ENCODE measurements at regions not wholly inside any gene's neighbourhood (a gene's known extent, or its start where the extent isn't known, plus 50 kb on each side); places are given as distances from the start of the nearest gene placed in this dataset.

- H3K9me3 ChIP-seq (ENCODE audit: insufficient read depth, low read depth, low read length), result no peaks in the 10 kb centered on the region
- no peak overlapping the region for H3K9ac ChIP-seq (ENCODE audit: low read depth, low read length, poor library complexity, severe bottlenecking)
- TF ChIP-seq CTCF (conservative IDR thresholded peaks at IDR 0.05; ENCODE audit: low read length) (no peak), EZH2phosphoT487 (IDR thresholded peaks at IDR 0.05; ENCODE audit: borderline replicate concordance) (no peak)
- H3K4me3 ChIP-seq (ENCODE audit: low read length, poor library complexity, severe bottlenecking), result no peak overlapping the region
- no peak overlapping the region for H2AFZ ChIP-seq (ENCODE audit: low read length)
- H3K4me1 ChIP-seq (ENCODE audit: insufficient read depth, low read length, poor library complexity, severe bottlenecking), result peaks cover 4% of the 10 kb centered on the region
- no peaks in the 10 kb centered on the region for H3K9me2 ChIP-seq (replicated peaks; ENCODE audit: low read depth, low read length)
- peaks cover 9% of the 10 kb centered on the region for H3K27me3 ChIP-seq (ENCODE audit: insufficient read depth, low read length, poor library complexity, severe bottlenecking)
- H3K79me2 ChIP-seq (ENCODE audit: insufficient read depth, low read length), result no peaks in the 10 kb centered on the region
- no peaks in the 10 kb centered on the region for H3K36me3 ChIP-seq (ENCODE audit: insufficient read depth, low read length)
- no peaks in the 10 kb centered on the region for H3F3A ChIP-seq (ENCODE audit: low read depth)
- no peaks in the 10 kb centered on the region for H4K20me1 ChIP-seq (ENCODE audit: insufficient read depth, low read length, poor library complexity, severe bottlenecking)
- H3K4me2 ChIP-seq (ENCODE audit: low read depth, low read length, poor library complexity, severe bottlenecking), result no peak overlapping the region
Observed at GRCh38 chr3:43921056-43921648, 230.4 kb downstream of the ABHD5 start.

- Histone ChIP-seq H3K4me3 (ENCODE audit: low read length, poor library complexity, severe bottlenecking) (no peak overlapping the region), H3K27me3 (ENCODE audit: insufficient read depth, low read length, poor library complexity, severe bottlenecking) (peaks cover 9% of the 10 kb centered on the region), H3K9me3 (ENCODE audit: insufficient read depth, low read depth, low read length) (no peaks in the 10 kb centered on the region), H3K4me2 (ENCODE audit: low read depth, low read length, poor library complexity, severe bottlenecking) (no peak overlapping the region), H3F3A (ENCODE audit: low read depth) (no peaks in the 10 kb centered on the region), H3K4me1 (ENCODE audit: insufficient read depth, low read length, poor library complexity, severe bottlenecking) (peaks cover 4% of the 10 kb centered on the region), H2AFZ (ENCODE audit: low read length) (no peak overlapping the region), H3K9me2 (replicated peaks; ENCODE audit: low read depth, low read length) (no peaks in the 10 kb centered on the region), H3K9ac (ENCODE audit: low read depth, low read length, poor library complexity, severe bottlenecking) (no peak overlapping the region), H4K20me1 (ENCODE audit: insufficient read depth, low read length, poor library complexity, severe bottlenecking) (no peaks in the 10 kb centered on the region), H3K79me2 (ENCODE audit: insufficient read depth, low read length) (no peaks in the 10 kb centered on the region), H3K36me3 (ENCODE audit: insufficient read depth, low read length) (no peaks in the 10 kb centered on the region)
- no peak for TF ChIP-seq EZH2phosphoT487 (IDR thresholded peaks at IDR 0.05; ENCODE audit: borderline replicate concordance)
- TF ChIP-seq CTCF (conservative IDR thresholded peaks at IDR 0.05; ENCODE audit: low read length), result no peak
Observed at GRCh38 chr3:43922374-43922773, 231.6 kb downstream of the ABHD5 start.

- Histone ChIP-seq H3K36me3 (ENCODE audit: insufficient read depth, low read length) (no peaks in the 10 kb centered on the region), H3K27me3 (ENCODE audit: insufficient read depth, low read length, poor library complexity, severe bottlenecking) (no peaks in the 10 kb centered on the region), H3K9me3 (ENCODE audit: insufficient read depth, low read depth, low read length) (no peaks in the 10 kb centered on the region), H2AFZ (ENCODE audit: low read length) (peak overlapping the region; percentile 82; the same call in 1 of the 2 replicates), H3K79me2 (ENCODE audit: insufficient read depth, low read length) (no peaks in the 10 kb centered on the region), H3K9me2 (replicated peaks; ENCODE audit: low read depth, low read length) (no peaks in the 10 kb centered on the region), H3K4me2 (ENCODE audit: low read depth, low read length, poor library complexity, severe bottlenecking) (no peak overlapping the region), H3K4me3 (ENCODE audit: low read length, poor library complexity, severe bottlenecking) (no peak overlapping the region), H4K20me1 (ENCODE audit: insufficient read depth, low read length, poor library complexity, severe bottlenecking) (no peaks in the 10 kb centered on the region), H3K9ac (ENCODE audit: low read depth, low read length, poor library complexity, severe bottlenecking) (no peak overlapping the region), H3K4me1 (ENCODE audit: insufficient read depth, low read length, poor library complexity, severe bottlenecking) (peaks cover 4% of the 10 kb centered on the region), H3F3A (ENCODE audit: low read depth) (no peaks in the 10 kb centered on the region)
- no peak for TF ChIP-seq CTCF (conservative IDR thresholded peaks at IDR 0.05; ENCODE audit: low read length)
- TF ChIP-seq EZH2phosphoT487 (IDR thresholded peaks at IDR 0.05; ENCODE audit: borderline replicate concordance), result no peak
Observed at GRCh38 chr3:43923104-43923882, 232.6 kb downstream of the ABHD5 start.

Data from Loucy (cell line).